ENCODE measurements at regions not wholly inside any gene's neighbourhood (a gene's known extent, or its start where the extent isn't known, plus 50 kb on each side); places are given as distances from the start of the nearest gene placed in this dataset.

DNA sequence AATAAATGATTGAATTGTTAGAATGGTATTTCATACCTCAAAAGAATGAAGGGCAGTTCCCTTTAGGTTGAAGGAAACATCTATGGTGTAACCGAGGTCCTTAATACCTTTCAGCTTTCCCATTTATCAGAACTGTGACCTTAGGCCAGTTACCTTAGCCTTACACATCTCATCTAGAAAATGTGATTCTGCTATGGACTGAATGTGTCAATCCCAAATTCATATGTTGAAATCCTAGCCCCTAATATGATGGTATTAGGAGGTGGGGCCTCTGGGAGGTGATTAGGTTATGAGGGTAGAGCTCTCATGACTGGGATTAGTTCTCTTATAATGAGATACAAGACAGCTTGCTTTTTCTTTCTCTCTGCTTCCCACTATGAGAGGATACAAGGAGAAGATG is 441.9 kb downstream of the PLK2 start:
- intact Hi-C loops (cut with DNase I): loop anchor here in 1 of 4 donors (5.0 kb wide), 1 partner anchor 604 kb away; no protein-coding TSS in a partner anchor
- Histone ChIP-seq H3K27ac (no peak overlapping the region), H3K9me3 (no peaks in the 10 kb centered on the region), H3K4me3 (no peak overlapping the region), H3K36me3 (no peaks in the 10 kb centered on the region), H3K4me1 (ENCODE audit: insufficient read depth) (no peaks in the 10 kb centered on the region), H3K27me3 (no peaks in the 10 kb centered on the region)
- WGBS, 3 donors: 87 to 97% (median 90%) methylated on average over 1 of the region's 1 CpG
- no peak for DNase-seq
- TF ChIP-seq EP300 (IDR thresholded peaks at IDR 0.05) (no peak), CTCF (IDR thresholded peaks at IDR 0.05) (no peak), POLR2A (IDR thresholded peaks at IDR 0.05) (no peak)

DNA sequence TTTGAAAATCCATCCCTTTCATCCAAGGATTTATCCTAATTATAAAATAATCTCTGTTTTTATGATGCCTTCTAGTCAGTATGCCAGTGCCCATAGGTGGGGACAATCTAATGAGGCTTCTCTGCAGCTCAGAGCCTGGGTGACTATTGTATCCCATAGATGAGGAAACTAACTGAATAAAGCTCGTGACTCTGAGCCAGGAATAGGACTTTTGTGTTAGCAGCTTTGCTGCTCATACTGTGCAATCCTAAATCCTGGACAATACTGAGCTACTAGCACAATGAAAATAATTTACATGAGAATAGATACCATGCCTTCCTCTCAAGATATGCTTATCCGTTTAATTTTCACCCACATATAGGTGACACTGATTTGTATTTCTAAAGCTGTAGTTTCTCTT is 443.0 kb downstream of the PLK2 start:
- Histone ChIP-seq H3K9me3 (no peaks in the 10 kb centered on the region), H3K27me3 (no peaks in the 10 kb centered on the region), H3K27ac (no peak overlapping the region), H3K36me3 (no peaks in the 10 kb centered on the region), H3K4me3 (no peak overlapping the region), H3K4me1 (ENCODE audit: insufficient read depth) (no peaks in the 10 kb centered on the region)
- no peak for DNase-seq
- no peak for TF ChIP-seq EP300 (IDR thresholded peaks at IDR 0.05)
- TF ChIP-seq POLR2A (IDR thresholded peaks at IDR 0.05): no peak
- TF ChIP-seq CTCF (IDR thresholded peaks at IDR 0.05): no peak
- WGBS, 3 donors: 81 to 85% (median 82%) methylated on average over 2 of the region's 2 CpGs
- intact Hi-C loops (cut with DNase I): loop anchor here in 1 of 4 donors (5.0 kb wide), 1 partner anchor 605 kb away; no protein-coding TSS in a partner anchor

GRCh38 chr5:58016358-58016757 is 443.5 kb downstream of the PLK2 start:
- TF ChIP-seq CTCF (IDR thresholded peaks at IDR 0.05): no peak
- TF ChIP-seq EP300 (IDR thresholded peaks at IDR 0.05): no peak
- TF ChIP-seq POLR2A (IDR thresholded peaks at IDR 0.05): no peak
- Histone ChIP-seq H3K27me3 (no peaks in the 10 kb centered on the region), H3K27ac (no peak overlapping the region), H3K4me3 (no peak overlapping the region), H3K4me1 (ENCODE audit: insufficient read depth) (no peaks in the 10 kb centered on the region), H3K9me3 (no peaks in the 10 kb centered on the region), H3K36me3 (no peaks in the 10 kb centered on the region)
- WGBS, 3 donors: 77 to 88% (median 80%) methylated on average over 6 of the region's 6 CpGs
- DNase-seq: no peak
- intact Hi-C loops (cut with DNase I): loop anchor here in 1 of 4 donors (5.0 kb wide), 1 partner anchor 606 kb away; no protein-coding TSS in a partner anchor

DNA sequence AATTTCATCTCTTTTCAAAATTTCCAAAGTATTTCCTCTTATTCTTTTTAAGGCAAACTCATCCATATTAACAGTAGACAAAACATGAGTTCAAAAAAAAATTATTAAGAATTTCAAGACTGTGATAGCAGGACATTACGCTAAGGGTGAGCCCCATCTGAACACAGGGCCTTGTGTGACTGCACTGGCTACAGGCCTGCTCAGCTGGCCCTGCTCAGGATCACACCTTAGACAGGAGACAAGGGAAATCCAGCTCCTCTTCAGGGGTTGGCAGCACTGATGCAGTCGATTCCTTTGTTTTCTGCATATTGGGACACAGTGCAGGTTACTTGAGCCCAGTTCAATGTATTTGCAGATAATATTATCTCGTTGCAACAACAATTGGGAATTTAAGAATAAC is 444.7 kb downstream of the PLK2 start:
- Histone ChIP-seq H3K4me1 (ENCODE audit: insufficient read depth) (no peaks in the 10 kb centered on the region), H3K4me3 (no peak overlapping the region), H3K27me3 (no peaks in the 10 kb centered on the region), H3K9me3 (no peaks in the 10 kb centered on the region), H3K36me3 (no peaks in the 10 kb centered on the region), H3K27ac (no peak overlapping the region)
- no peak for DNase-seq
- no peak for TF ChIP-seq EP300 (IDR thresholded peaks at IDR 0.05)
- intact Hi-C loops (cut with DNase I): loop anchor here in 1 of 4 donors (5.0 kb wide), 1 partner anchor 607 kb away; no protein-coding TSS in a partner anchor
- 79 to 84% (median 84%) methylated on average over 3 of the region's 3 CpGs for WGBS, 3 donors

DNA sequence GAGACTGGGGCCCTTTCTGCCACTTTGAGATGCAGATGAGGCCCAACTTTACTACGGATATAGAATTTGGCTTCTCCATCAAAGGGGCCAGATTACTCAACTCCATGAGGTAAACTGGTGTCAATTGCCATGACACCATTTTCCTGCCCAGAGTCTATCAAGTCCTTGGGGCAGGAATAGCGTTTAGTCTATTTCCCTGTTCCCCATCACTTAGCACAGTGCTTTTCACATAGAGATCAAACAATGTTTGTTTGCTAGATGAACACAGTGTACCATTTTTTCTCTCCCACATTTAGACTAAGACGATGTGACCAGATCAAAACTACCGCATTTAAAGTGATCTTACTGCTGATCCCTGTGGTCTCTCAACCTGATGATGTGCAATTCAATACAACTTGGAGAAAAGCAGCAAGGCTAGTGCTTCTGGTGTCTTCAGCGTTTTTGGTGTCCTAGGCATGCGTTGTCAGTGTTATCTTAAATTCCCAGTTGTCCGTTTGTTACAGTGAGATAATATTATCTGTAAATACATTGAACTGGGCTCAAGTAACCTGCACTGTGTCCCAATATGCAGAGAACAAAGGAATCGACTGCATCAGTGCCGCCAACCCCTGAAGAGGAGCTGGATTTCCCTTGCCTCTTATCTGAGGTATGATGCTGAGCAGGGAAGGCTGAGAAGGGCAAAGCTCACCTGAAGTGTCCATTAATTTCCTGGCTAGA is 446.2 kb downstream of the PLK2 start:
- Histone ChIP-seq H3K36me3 (no peaks in the 10 kb centered on the region), H3K27ac (no peak overlapping the region), H3K27me3 (no peaks in the 10 kb centered on the region), H3K4me1 (ENCODE audit: insufficient read depth) (no peaks in the 10 kb centered on the region), H3K9me3 (no peaks in the 10 kb centered on the region), H3K4me3 (no peak overlapping the region)
- intact Hi-C loops (cut with DNase I): no loop called here
- no peak for DNase-seq
- no peak for TF ChIP-seq EP300 (IDR thresholded peaks at IDR 0.05)
- TF ChIP-seq CTCF (IDR thresholded peaks at IDR 0.05): no peak
- 91 to 92% (median 91%) methylated on average over 9 of the region's 9 CpGs for WGBS, 3 donors

All from ovary (tissue), 7 donors.